Neural cell (in vitro differentiated cells): ENCODE measurements at regions not wholly inside any gene's neighbourhood (a gene's known extent, or its start where the extent isn't known, plus 50 kb on each side); places are given as distances from the start of the nearest gene placed in this dataset.

Source experiments
- H2AFZ ChIP-seq: fragments of 200-600, 300-800 bp; sonication (generic), shearing (Covaris generic); 2 replicates; pipeline ENCODE4 v1.6.0; 2014; ENCODE audit warnings: low read depth, mild to moderate bottlenecking, antibody characterized with exemption, low read length, moderate library complexity
- H3F3A ChIP-seq: fragments of 200-600 bp; shearing (Covaris generic); 2 replicates; pipeline ENCODE4 v1.6.1; 2016; ENCODE audit warnings: mild to moderate bottlenecking, moderate library complexity, mixed read lengths, antibody characterized with exemption, low read length; ENCODE audit not compliant: insufficient read depth, poor library complexity, severe bottlenecking
- H3K27ac ChIP-seq: fragments of 200-600, 300-800 bp; sonication (generic), shearing (Covaris generic); 2 replicates; pipeline ENCODE4 v1.5.1; 2014; ENCODE audit warnings: mild to moderate bottlenecking, low read length, moderate library complexity
- H3K27me3 ChIP-seq: fragments of 300-800, 200-600 bp; sonication (generic), shearing (Covaris generic); 2 replicates; pipeline ENCODE4 v1.6.0; 2014; ENCODE audit warnings: mild to moderate bottlenecking, low read depth, low read length, moderate library complexity; ENCODE audit not compliant: insufficient read depth
- H3K36me3 ChIP-seq: fragments of 300-800, 200-600 bp; sonication (generic), shearing (Covaris generic); 2 replicates; pipeline ENCODE4 v1.5.1; 2014; ENCODE audit warnings: mild to moderate bottlenecking, antibody characterized with exemption, low read length, moderate library complexity; ENCODE audit not compliant: insufficient read depth
- H3K4me2 ChIP-seq: fragments of 300-800, 200-600 bp; sonication (generic), shearing (Covaris generic); 2 replicates; pipeline ENCODE4 v1.6.0; 2014; ENCODE audit warnings: mild to moderate bottlenecking, low read length
- H3K4me3 ChIP-seq: fragments of 300-800, 200-600 bp; sonication (generic), shearing (Covaris generic); 2 replicates; pipeline ENCODE4 v1.5.1; 2014; ENCODE audit warnings: mild to moderate bottlenecking, low read length, moderate library complexity
- H3K79me2 ChIP-seq: fragments of 200-600 bp; shearing (Covaris generic); replicated peaks from 2 replicates; pipeline ENCODE4 v1.6.0; 2014; ENCODE audit warnings: mild to moderate bottlenecking, low read length, moderate library complexity; ENCODE audit not compliant: insufficient read depth
- H3K9ac ChIP-seq: fragments of 300-800, 200-600 bp; sonication (generic), shearing (Covaris generic); 2 replicates; pipeline ENCODE4 v1.6.1; 2016; ENCODE audit warnings: mild to moderate bottlenecking, low read length, mixed read lengths
- H3K9me2 ChIP-seq: fragments of 200-600 bp; shearing (Covaris generic); 2 replicates; pipeline ENCODE4 v1.6.1; 2016; ENCODE audit warnings: mild to moderate bottlenecking, low read length, mixed read lengths; ENCODE audit not compliant: insufficient read depth
- H3K9me3 ChIP-seq: fragments of 200-600, 300-800 bp; sonication (generic), shearing (Covaris generic); 2 replicates; pipeline ENCODE4 v1.6.1; 2016; ENCODE audit warnings: mild to moderate bottlenecking, mixed run types, low read length, moderate library complexity, mixed read lengths
- H4K20me1 ChIP-seq: fragments of 200-600 bp; shearing (Covaris generic); 2 replicates; pipeline ENCODE4 v1.6.1; 2016; ENCODE audit warnings: mild to moderate bottlenecking, mixed run types; ENCODE audit not compliant: insufficient read depth
- EP300 ChIP-seq: fragments of 450-650 bp; conservative IDR thresholded peaks from 2 replicates; pipeline ENCODE4 v1.6.1; 2014; ENCODE audit warnings: antibody characterized with exemption, mild to moderate bottlenecking, moderate library complexity; ENCODE audit not compliant: poor library complexity, severe bottlenecking
- EZH2 ChIP-seq: fragments of 200-600, 300-800 bp; shearing (Covaris generic), sonication (generic); IDR thresholded peaks from 2 replicates; pipeline ENCODE4 v1.6.1; 2014; ENCODE audit warnings: antibody characterized with exemption, low read length, borderline replicate concordance, mild to moderate bottlenecking; ENCODE audit not compliant: insufficient read depth, poor library complexity, severe bottlenecking
- MXI1 ChIP-seq: fragments of 450-650 bp; conservative IDR thresholded peaks from 2 replicates; pipeline ENCODE4 v1.6.1; 2014; ENCODE audit warnings: antibody characterized with exemption, mild to moderate bottlenecking; ENCODE audit not compliant: poor library complexity, severe bottlenecking
- POLR2AphosphoS5 ChIP-seq: IDR thresholded peaks from 2 replicates; pipeline ENCODE4 v1.6.1; 2012
- RAD21 ChIP-seq: fragments of 450-650 bp; conservative IDR thresholded peaks from 2 replicates; pipeline ENCODE4 v1.6.1; 2014; ENCODE audit warnings: antibody characterized with exemption, mild to moderate bottlenecking, moderate library complexity
- TAF1 ChIP-seq: IDR thresholded peaks from 2 replicates; pipeline ENCODE4 v1.6.1; 2012; ENCODE audit warnings: low read depth
- TF ChIP-seq, protein P1 (sequence below): IDR thresholded peaks from 2 replicates; pipeline ENCODE4 v1.6.1; 2012; ENCODE audit warnings: borderline replicate concordance
- TF ChIP-seq, protein P2 (sequence below): fragments of 450-650 bp; IDR thresholded peaks from 2 replicates; pipeline ENCODE4 v1.5.1; 2014; ENCODE audit warnings: antibody characterized with exemption, mild to moderate bottlenecking, moderate library complexity; ENCODE audit not compliant: poor library complexity, severe bottlenecking

DNA sequence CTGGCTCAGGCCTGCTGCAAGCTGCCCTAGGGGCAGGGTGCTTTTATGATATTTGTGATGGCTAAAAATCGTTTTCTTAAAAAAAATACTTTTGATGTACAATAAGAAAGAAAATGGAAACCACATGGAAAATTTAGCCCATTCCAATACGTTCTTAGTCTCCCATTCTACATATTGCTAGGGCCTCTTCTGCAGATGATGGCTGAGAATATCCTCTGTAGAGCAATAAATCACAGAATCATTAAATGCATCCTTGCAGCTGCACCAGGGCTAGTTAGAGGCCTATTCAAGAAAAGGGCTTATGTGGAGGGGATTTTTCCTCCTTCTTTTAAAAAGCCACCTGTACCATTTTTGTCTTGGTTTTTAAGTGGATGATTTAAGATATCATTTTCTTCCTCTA lies 97.6 kb upstream of the C1GALT1C1 start:
- Histone ChIP-seq H3K9ac (no peak overlapping the region), H3F3A (no peaks in the 10 kb centered on the region), H3K4me3 (no peak overlapping the region), H3K27ac (no peak overlapping the region), H3K4me2 (no peak overlapping the region), H3K79me2 (no peaks in the 10 kb centered on the region), H2AFZ (no peak overlapping the region), H3K27me3 (no peaks in the 10 kb centered on the region), H3K9me3 (no peaks in the 10 kb centered on the region), H3K36me3 (no peaks in the 10 kb centered on the region), H3K9me2 (no peaks in the 10 kb centered on the region), H4K20me1 (no peaks in the 10 kb centered on the region)
- TF ChIP-seq, protein P1, sequence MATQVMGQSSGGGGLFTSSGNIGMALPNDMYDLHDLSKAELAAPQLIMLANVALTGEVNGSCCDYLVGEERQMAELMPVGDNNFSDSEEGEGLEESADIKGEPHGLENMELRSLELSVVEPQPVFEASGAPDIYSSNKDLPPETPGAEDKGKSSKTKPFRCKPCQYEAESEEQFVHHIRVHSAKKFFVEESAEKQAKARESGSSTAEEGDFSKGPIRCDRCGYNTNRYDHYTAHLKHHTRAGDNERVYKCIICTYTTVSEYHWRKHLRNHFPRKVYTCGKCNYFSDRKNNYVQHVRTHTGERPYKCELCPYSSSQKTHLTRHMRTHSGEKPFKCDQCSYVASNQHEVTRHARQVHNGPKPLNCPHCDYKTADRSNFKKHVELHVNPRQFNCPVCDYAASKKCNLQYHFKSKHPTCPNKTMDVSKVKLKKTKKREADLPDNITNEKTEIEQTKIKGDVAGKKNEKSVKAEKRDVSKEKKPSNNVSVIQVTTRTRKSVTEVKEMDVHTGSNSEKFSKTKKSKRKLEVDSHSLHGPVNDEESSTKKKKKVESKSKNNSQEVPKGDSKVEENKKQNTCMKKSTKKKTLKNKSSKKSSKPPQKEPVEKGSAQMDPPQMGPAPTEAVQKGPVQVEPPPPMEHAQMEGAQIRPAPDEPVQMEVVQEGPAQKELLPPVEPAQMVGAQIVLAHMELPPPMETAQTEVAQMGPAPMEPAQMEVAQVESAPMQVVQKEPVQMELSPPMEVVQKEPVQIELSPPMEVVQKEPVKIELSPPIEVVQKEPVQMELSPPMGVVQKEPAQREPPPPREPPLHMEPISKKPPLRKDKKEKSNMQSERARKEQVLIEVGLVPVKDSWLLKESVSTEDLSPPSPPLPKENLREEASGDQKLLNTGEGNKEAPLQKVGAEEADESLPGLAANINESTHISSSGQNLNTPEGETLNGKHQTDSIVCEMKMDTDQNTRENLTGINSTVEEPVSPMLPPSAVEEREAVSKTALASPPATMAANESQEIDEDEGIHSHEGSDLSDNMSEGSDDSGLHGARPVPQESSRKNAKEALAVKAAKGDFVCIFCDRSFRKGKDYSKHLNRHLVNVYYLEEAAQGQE: no peak
- TF ChIP-seq RAD21: no peak
- no peak for TF ChIP-seq POLR2AphosphoS5
- no peak for TF ChIP-seq MXI1
- TF ChIP-seq EZH2: no peak
- TF ChIP-seq TAF1: no peak

DNA sequence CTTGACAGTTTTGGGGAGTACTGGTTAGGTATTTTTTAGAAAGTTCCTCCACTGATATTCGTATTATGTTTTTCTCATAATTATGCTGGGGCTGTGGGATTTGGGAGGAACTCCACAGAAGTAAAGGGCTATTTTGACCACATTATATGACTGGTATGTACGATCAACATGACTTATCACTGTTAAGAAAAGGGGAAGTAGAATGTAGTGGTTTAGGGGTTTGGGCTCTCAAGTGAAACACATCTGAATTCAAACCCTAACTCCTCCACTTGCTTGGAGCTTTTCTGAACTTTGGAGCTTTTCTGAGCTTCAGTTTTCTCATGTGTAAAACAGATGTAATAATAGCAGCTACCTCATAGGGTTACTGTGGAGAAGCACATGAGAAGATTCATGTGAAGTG lies 96.4 kb upstream of the C1GALT1C1 start:
- Histone ChIP-seq H3K9me2 (no peaks in the 10 kb centered on the region), H3K9me3 (no peaks in the 10 kb centered on the region), H3K4me2 (no peak overlapping the region), H3K27me3 (no peaks in the 10 kb centered on the region), H3K4me3 (no peak overlapping the region), H4K20me1 (no peaks in the 10 kb centered on the region), H3K27ac (no peak overlapping the region), H3K9ac (no peak overlapping the region), H3K79me2 (no peaks in the 10 kb centered on the region), H3F3A (no peaks in the 10 kb centered on the region), H3K36me3 (no peaks in the 10 kb centered on the region), H2AFZ (no peak overlapping the region)
- no peak for TF ChIP-seq EP300
- TF ChIP-seq, protein P2, sequence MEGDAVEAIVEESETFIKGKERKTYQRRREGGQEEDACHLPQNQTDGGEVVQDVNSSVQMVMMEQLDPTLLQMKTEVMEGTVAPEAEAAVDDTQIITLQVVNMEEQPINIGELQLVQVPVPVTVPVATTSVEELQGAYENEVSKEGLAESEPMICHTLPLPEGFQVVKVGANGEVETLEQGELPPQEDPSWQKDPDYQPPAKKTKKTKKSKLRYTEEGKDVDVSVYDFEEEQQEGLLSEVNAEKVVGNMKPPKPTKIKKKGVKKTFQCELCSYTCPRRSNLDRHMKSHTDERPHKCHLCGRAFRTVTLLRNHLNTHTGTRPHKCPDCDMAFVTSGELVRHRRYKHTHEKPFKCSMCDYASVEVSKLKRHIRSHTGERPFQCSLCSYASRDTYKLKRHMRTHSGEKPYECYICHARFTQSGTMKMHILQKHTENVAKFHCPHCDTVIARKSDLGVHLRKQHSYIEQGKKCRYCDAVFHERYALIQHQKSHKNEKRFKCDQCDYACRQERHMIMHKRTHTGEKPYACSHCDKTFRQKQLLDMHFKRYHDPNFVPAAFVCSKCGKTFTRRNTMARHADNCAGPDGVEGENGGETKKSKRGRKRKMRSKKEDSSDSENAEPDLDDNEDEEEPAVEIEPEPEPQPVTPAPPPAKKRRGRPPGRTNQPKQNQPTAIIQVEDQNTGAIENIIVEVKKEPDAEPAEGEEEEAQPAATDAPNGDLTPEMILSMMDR: no peak
- TF ChIP-seq, protein P1: no peak
- TF ChIP-seq RAD21: no peak
